ENCODE measurements at regions not wholly inside any gene's neighbourhood (a gene's known extent, or its start where the extent isn't known, plus 50 kb on each side); places are given as distances from the start of the nearest gene placed in this dataset.

DNA sequence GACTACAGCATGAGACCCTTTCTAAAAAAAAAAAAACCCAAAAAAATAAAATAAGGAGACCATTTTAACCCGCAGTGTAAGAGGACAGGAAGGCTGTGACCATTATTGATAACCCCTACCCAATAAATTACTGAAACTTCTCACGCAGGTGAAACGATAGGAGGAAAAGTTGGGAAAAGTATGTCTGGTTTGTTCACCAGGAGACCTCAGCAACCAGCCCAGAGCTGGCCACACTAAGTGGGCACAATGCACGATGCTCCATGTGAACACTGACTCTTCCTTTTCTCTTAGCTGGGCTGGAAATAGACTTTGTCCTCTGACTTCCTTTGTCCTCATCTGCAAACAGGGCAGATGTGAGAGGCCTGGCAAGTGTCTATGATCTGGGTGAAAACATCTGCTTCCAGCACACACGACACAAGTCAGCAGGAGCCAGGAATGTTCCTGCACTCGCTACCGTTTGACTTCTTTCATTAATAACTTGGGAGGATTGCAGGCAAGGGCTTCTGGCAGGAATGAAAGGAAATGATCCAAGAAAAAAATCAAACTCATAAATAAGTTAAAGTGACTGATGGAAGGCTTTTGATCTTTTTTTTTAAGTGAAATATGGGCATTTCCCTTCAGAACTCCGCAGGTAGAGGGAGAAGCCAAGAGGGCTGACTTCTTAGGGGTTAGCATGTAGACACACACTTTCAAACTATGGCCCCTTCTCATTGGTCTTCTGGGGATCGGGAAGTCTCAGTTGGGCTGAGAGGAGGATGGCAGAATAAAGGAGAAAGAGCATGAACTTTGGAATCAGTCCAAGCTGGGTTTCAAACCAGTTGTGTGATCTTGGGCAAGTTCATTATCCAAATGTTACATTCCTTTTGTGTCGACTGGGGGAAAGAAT is 137.4 kb upstream of the MYCN start:
- intact Hi-C loops (cut with DNase I; ENCODE audit: low total_unique reads), result no loop called here
- H3K9me3 ChIP-seq, result no peaks in the 10 kb centered on the region
- TF ChIP-seq, protein P1, sequence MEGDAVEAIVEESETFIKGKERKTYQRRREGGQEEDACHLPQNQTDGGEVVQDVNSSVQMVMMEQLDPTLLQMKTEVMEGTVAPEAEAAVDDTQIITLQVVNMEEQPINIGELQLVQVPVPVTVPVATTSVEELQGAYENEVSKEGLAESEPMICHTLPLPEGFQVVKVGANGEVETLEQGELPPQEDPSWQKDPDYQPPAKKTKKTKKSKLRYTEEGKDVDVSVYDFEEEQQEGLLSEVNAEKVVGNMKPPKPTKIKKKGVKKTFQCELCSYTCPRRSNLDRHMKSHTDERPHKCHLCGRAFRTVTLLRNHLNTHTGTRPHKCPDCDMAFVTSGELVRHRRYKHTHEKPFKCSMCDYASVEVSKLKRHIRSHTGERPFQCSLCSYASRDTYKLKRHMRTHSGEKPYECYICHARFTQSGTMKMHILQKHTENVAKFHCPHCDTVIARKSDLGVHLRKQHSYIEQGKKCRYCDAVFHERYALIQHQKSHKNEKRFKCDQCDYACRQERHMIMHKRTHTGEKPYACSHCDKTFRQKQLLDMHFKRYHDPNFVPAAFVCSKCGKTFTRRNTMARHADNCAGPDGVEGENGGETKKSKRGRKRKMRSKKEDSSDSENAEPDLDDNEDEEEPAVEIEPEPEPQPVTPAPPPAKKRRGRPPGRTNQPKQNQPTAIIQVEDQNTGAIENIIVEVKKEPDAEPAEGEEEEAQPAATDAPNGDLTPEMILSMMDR (IDR thresholded peaks at IDR 0.05), result no peak
- no peak for TF ChIP-seq POLR2A (IDR thresholded peaks at IDR 0.05)
- H3K27ac ChIP-seq, result no peak overlapping the region
- H3K4me1 ChIP-seq, result no peaks in the 10 kb centered on the region
- H3K27me3 ChIP-seq, result no peaks in the 10 kb centered on the region
- H3K36me3 ChIP-seq, result no peaks in the 10 kb centered on the region
- no peak for DNase-seq
- no peak overlapping the region for H3K4me3 ChIP-seq

DNA sequence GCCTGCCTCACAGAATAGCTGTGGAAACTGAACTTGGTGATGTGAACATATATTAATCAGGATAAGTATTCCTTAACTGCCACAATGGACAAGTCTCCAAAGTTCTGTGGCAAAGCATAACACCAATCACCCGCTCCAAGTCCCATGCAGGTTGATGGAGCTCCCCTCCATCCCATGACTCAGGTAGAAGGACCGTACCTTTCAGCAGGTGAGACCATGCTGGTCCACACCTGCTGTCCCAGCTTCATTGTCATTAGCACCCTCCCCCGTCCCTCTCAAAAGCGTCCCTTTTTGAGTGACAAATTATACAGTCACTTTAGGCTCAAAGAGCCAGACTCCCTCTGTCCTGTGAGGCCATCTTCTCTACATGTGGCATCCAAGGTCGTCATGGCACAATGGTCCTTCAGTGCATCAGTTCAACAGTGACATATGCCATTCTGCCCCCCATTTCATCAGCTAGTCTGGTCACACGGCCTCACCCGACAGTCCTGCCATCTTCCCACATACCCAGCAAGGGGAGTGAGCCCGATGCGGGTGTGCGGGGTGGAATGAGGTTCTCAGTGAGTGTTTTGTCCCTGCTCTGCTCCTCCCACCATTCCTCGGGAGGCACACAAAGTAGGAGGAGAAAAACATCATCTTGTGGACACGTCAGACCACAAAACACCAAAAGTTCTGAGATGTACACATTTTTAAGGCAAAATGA is 136.7 kb upstream of the MYCN start:
- no peaks in the 10 kb centered on the region for H3K27me3 ChIP-seq
- H3K9me3 ChIP-seq, result no peaks in the 10 kb centered on the region
- H3K27ac ChIP-seq, result no peak overlapping the region
- no peak for TF ChIP-seq POLR2A (IDR thresholded peaks at IDR 0.05)
- TF ChIP-seq, protein P1 (IDR thresholded peaks at IDR 0.05), result no peak
- DNase-seq, result no peak
- no peaks in the 10 kb centered on the region for H3K4me1 ChIP-seq
- intact Hi-C loops (cut with DNase I; ENCODE audit: low total_unique reads), result no loop called here
- H3K36me3 ChIP-seq, result no peaks in the 10 kb centered on the region
- no peak overlapping the region for H3K4me3 ChIP-seq

DNA sequence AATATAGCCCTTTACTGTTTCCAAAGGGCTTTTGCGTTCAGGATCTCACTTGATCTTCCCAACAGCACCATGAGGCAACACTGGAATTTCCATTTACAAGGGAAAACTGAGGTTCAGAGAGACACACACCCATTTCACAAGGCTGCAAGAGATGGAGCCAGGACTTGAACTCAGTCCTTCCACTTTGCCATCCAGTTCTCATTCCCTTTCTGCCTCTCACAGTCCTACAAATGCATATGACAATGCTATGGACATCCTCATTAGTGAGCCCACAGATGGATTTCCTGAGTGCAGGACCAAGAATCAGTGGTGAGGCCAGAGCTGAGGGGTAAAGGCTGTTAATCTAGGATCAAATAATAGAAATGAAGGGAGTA is 136.1 kb upstream of the MYCN start:
- H3K27me3 ChIP-seq, result no peaks in the 10 kb centered on the region
- TF ChIP-seq, protein P1 (IDR thresholded peaks at IDR 0.05), result no peak
- TF ChIP-seq POLR2A (IDR thresholded peaks at IDR 0.05), result no peak
- H3K36me3 ChIP-seq, result no peaks in the 10 kb centered on the region
- no peak overlapping the region for H3K4me3 ChIP-seq
- no peak for DNase-seq
- H3K27ac ChIP-seq, result no peak overlapping the region
- H3K9me3 ChIP-seq, result no peaks in the 10 kb centered on the region
- intact Hi-C loops (cut with DNase I; ENCODE audit: low total_unique reads), result no loop called here
- no peaks in the 10 kb centered on the region for H3K4me1 ChIP-seq

DNA sequence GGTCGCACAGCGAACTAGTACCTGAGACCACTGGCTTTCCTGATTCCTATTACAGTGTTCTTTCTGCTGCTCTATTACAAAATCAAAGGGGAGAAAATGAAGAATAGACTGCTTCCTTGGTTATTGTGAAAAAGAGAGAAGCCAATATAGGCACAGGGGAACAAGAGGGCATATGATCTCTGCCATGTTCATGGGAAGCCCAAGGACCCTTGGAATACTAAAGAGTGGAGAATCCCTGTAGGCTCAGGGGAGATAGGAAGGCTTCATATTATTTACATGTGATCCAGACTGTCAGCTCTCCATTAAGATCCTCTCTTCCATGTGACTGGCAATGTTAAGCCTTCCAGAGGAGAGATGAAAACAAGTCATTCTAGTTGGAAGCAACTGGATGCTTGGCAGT is 135.7 kb upstream of the MYCN start:
- no peaks in the 10 kb centered on the region for H3K36me3 ChIP-seq
- TF ChIP-seq, protein P1 (IDR thresholded peaks at IDR 0.05), result no peak
- TF ChIP-seq POLR2A (IDR thresholded peaks at IDR 0.05), result no peak
- intact Hi-C loops (cut with DNase I; ENCODE audit: low total_unique reads), result no loop called here
- H3K4me1 ChIP-seq, result no peaks in the 10 kb centered on the region
- no peak overlapping the region for H3K4me3 ChIP-seq
- no peaks in the 10 kb centered on the region for H3K27me3 ChIP-seq
- H3K27ac ChIP-seq, result no peak overlapping the region
- DNase-seq, result no peak
- H3K9me3 ChIP-seq, result no peaks in the 10 kb centered on the region

DNA sequence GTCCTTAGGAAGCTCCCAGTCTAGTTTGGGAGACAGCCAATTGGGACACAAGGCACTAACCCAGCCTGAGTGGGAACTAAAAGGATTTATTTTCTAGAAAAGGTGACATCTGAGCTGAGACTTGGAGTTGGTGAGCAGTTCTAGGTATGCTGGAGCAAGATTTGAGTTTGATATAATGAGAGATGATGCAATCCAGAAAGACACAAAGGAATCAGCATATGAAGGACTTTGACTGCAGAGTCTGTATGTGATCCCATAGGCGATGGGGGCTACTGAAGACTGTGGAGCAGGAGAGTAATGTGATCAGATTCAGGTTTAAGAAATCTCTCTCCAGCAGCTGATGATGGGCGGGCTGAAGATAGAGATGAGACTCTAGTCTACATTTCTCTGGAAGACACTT is 135.1 kb upstream of the MYCN start:
- H3K9me3 ChIP-seq, result no peaks in the 10 kb centered on the region
- H3K36me3 ChIP-seq, result no peaks in the 10 kb centered on the region
- no peak for TF ChIP-seq POLR2A (IDR thresholded peaks at IDR 0.05)
- TF ChIP-seq, protein P1 (IDR thresholded peaks at IDR 0.05), result no peak
- no peaks in the 10 kb centered on the region for H3K4me1 ChIP-seq
- no peaks in the 10 kb centered on the region for H3K27me3 ChIP-seq
- intact Hi-C loops (cut with DNase I; ENCODE audit: low total_unique reads), result no loop called here
- DNase-seq, result no peak
- H3K27ac ChIP-seq, result no peak overlapping the region
- no peak overlapping the region for H3K4me3 ChIP-seq

All from uterus (tissue), 3 donors.